A549 (cell line): ENCODE measurements at regions not wholly inside any gene's neighbourhood (a gene's known extent, or its start where the extent isn't known, plus 50 kb on each side); places are given as distances from the start of the nearest gene placed in this dataset.

ENCODE experiments used
- ATAC-seq, 2 experiments: fragments of 200-7000 bp in 1 of 2; fragments of >200 bp in 1 of 2; cut with Nextera tagmentation in 1 of 2; cut with Tn5 transposase in 1 of 2; 3 replicates each; pipeline versions ENCODE4 v1.8.0 to v1.9.1; 2018 to 2020; ENCODE audit warnings: mild to moderate bottlenecking in 1 of 2, moderate library complexity in 1 of 2
- CTCF ChIA-PET: fragments of 300-600 bp; sonication (Branson Sonifier 250); formaldehyde crosslinking; extraction: SDS; loops from one replicate; lab custom pipeline; 2021; ENCODE audit warnings: antibody characterized with exemption, inconsistent platforms; lab: Yijun Ruan, JAX
- POLR2A ChIA-PET: fragments of 350-600 bp; formaldehyde crosslinking; extraction: SDS; loops from one replicate; lab custom pipeline; 2021; ENCODE audit warnings: antibody characterized with exemption, inconsistent platforms; lab: Yijun Ruan, JAX
- DNase-seq, 2 experiments: peaks; one replicate each; pipeline versions ENCODE4 v3.0.0 to v3.0.0-alpha.2; 2011 to 2016; ENCODE audit warnings: low read depth in 1 of 2, low spot score in 1 of 2
- FAIRE-seq: peaks from 2 replicates; lab custom pipeline; 2011; peaks lifted over from hg19 to GRCh38; lab: Jason Lieb, UNC
- H3K27ac ChIP-seq, 2 experiments: fragments of >200 bp; sonication (Bioruptor Twin); formaldehyde crosslinking; 3 replicates each; pipeline ENCODE4 v1.5.1; 2016 to 2017
- H3K4me1 ChIP-seq: fragments of >200 bp; sonication (Bioruptor Twin); formaldehyde crosslinking; 3 replicates; pipeline ENCODE4 v1.6.1; 2016
- H3K4me2 ChIP-seq: fragments of >200 bp; sonication (Bioruptor Twin); formaldehyde crosslinking; 3 replicates; pipeline ENCODE4 v1.6.1; 2016
- H3K4me3 ChIP-seq: fragments of >200 bp; sonication (Bioruptor Twin); formaldehyde crosslinking; 3 replicates; pipeline ENCODE4 v1.5.1; 2016
- H3K9me3 ChIP-seq: fragments of >200 bp; sonication (Bioruptor Twin); formaldehyde crosslinking; 3 replicates; pipeline ENCODE4 v1.6.1; 2016
- BCL3 ChIP-seq: fragments of >200 bp; sonication (Bioruptor Twin); formaldehyde crosslinking; IDR thresholded peaks from 3 replicates; pipeline ENCODE4 v1.6.1; 2016
- CBX2 ChIP-seq: fragments of 200-600 bp; sonication (generic); IDR thresholded peaks from 2 replicates; pipeline ENCODE4 v1.6.1; 2016; ENCODE audit warnings: low read depth, mild to moderate bottlenecking, borderline replicate concordance
- CEBPB ChIP-seq, 2 experiments: fragments of >200 bp in 1 of 2; sonication (Bioruptor Twin) in 1 of 2; formaldehyde crosslinking in 1 of 2; IDR thresholded peaks; 2 replicates each; pipeline ENCODE4 v1.6.1; 2012 to 2016
- CHD2 ChIP-seq: fragments of 150-350 bp; IDR thresholded peaks from 2 replicates; pipeline ENCODE4 v1.6.1; 2014; ENCODE audit warnings: low read length; ENCODE audit not compliant: partially characterized antibody
- FOSL2 ChIP-seq, 2 experiments: fragments of 450-650 bp in 1 of 2; fragments of >200 bp in 1 of 2; sonication (Bioruptor Twin) in 1 of 2; formaldehyde crosslinking; IDR thresholded peaks; 2 replicates each; pipeline versions ENCODE4 v1.5.0 to v1.6.1; 2016 to 2020; ENCODE audit warnings: mild to moderate bottlenecking in 1 of 2, moderate library complexity in 1 of 2
- HES2 ChIP-seq: fragments of >200 bp; sonication (Bioruptor Twin); formaldehyde crosslinking; IDR thresholded peaks from 2 replicates; pipeline ENCODE4 v1.6.1; 2016
- HEYL ChIP-seq: fragments of 250-450 bp; sonication (Bioruptor Pico); IDR thresholded peaks from 2 replicates; pipeline ENCODE4 v1.8.0; 2021; ENCODE audit warnings: mild to moderate bottlenecking, moderate library complexity
- HMGXB4 ChIP-seq: fragments of 250-450 bp; sonication (Bioruptor Pico); IDR thresholded peaks from 2 replicates; pipeline ENCODE4 v1.5.0; 2021; ENCODE audit warnings: mild to moderate bottlenecking, moderate library complexity, borderline replicate concordance
- HOXA7 ChIP-seq: fragments of 250-450 bp; sonication (Bioruptor Pico); IDR thresholded peaks from 2 replicates; pipeline ENCODE4 v1.5.0; 2020; ENCODE audit warnings: mild to moderate bottlenecking, moderate library complexity
- HOXB13 ChIP-seq: fragments of 250-450 bp; sonication (Bioruptor Pico); IDR thresholded peaks from 2 replicates; pipeline ENCODE4 v1.5.0; 2020; ENCODE audit warnings: low read depth, mild to moderate bottlenecking, moderate library complexity
- HOXB5 ChIP-seq: fragments of 250-450 bp; sonication (Bioruptor Pico); IDR thresholded peaks from 2 replicates; pipeline ENCODE4 v1.5.0; 2020; ENCODE audit warnings: mild to moderate bottlenecking, moderate library complexity
- JUN ChIP-seq, 2 experiments: fragments of >200 bp; sonication (Bioruptor Twin); formaldehyde crosslinking; IDR thresholded peaks; 2 replicates in 1 of 2; 3 replicates in 1 of 2; pipeline ENCODE4 v1.6.1; 2016 to 2017
- MAZ ChIP-seq: fragments of 150-350 bp; IDR thresholded peaks from 2 replicates; pipeline ENCODE4 v1.6.1; 2014; ENCODE audit warnings: antibody characterized with exemption, low read depth, low read length, borderline replicate concordance
- NPAS2 ChIP-seq: fragments of 250-450 bp; sonication (Bioruptor Pico); IDR thresholded peaks from 2 replicates; pipeline ENCODE4 v1.8.0; 2022; ENCODE audit warnings: mild to moderate bottlenecking, moderate library complexity, borderline replicate concordance
- POLR2A ChIP-seq: IDR thresholded peaks from 2 replicates; pipeline ENCODE4 v1.6.1; 2012; ENCODE audit warnings: mild to moderate bottlenecking, low read length
- RARB ChIP-seq: fragments of 250-450 bp; sonication (Bioruptor Pico); IDR thresholded peaks from 2 replicates; pipeline ENCODE4 v1.8.0; 2021; ENCODE audit warnings: mild to moderate bottlenecking, moderate library complexity
- RCOR1 ChIP-seq: fragments of 150-350 bp; IDR thresholded peaks from 2 replicates; pipeline ENCODE4 v1.6.1; 2014; ENCODE audit warnings: antibody characterized with exemption, low read length, low read depth
- RFX5 ChIP-seq: fragments of 450-650 bp; IDR thresholded peaks from 2 replicates; pipeline ENCODE4 v1.7.1; 2014; ENCODE audit warnings: antibody characterized with exemption, mild to moderate bottlenecking, moderate library complexity
- RNF2 ChIP-seq: fragments of 200-600 bp; sonication (generic); IDR thresholded peaks from 2 replicates; pipeline ENCODE4 v1.6.1; 2016; ENCODE audit warnings: low read depth, mild to moderate bottlenecking, antibody characterized with exemption, moderate library complexity, borderline replicate concordance
- SMC3 ChIP-seq: fragments of >200 bp; sonication (Bioruptor Twin); formaldehyde crosslinking; IDR thresholded peaks from 3 replicates; pipeline ENCODE4 v1.6.1; 2018; ENCODE audit warnings: inconsistent platforms
- TP53 ChIP-seq: fragments of 250-450 bp; sonication (Bioruptor Pico); IDR thresholded peaks from 2 replicates; pipeline ENCODE4 v1.5.0; 2021; ENCODE audit warnings: mild to moderate bottlenecking, moderate library complexity
- ZC3H11A ChIP-seq: fragments of 450-650 bp; IDR thresholded peaks from 2 replicates; pipeline ENCODE4 v1.6.1; 2014; ENCODE audit warnings: antibody characterized with exemption, mild to moderate bottlenecking
- WGBS: methylation state at CpG from one replicate; pipeline ENCODE4 v1.1.6; 2017; ENCODE audit errors: missing lambda C conversion rate; 5-methylcytosine and 5-hydroxymethylcytosine counted together
- TF ChIP-seq, protein P1 (sequence below): fragments of 250-450 bp; sonication (Bioruptor Pico); IDR thresholded peaks from 2 replicates; pipeline ENCODE4 v1.5.0; 2020; ENCODE audit warnings: low read depth, mild to moderate bottlenecking, moderate library complexity

DNA sequence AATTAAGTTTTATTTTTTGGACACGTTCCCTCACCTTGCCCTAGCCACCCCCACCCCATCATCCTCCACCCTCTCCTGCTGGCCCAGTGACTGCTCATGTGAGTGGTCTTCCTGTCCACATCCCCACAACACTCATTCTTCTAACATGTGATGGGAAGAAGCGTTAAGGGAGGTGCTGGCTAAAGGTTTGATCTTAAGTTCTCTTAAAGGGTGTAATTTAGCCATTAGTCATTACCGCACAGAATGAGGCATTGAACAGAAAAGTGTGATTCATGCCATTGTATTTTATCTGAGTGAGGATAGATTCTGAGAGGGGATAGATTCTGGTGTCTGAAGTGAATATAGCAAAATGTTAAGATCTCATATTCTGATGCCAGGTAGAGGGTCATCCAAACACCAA lies 272.9 kb upstream of the TPM1 start (continued):
- TF ChIP-seq, protein P1, sequence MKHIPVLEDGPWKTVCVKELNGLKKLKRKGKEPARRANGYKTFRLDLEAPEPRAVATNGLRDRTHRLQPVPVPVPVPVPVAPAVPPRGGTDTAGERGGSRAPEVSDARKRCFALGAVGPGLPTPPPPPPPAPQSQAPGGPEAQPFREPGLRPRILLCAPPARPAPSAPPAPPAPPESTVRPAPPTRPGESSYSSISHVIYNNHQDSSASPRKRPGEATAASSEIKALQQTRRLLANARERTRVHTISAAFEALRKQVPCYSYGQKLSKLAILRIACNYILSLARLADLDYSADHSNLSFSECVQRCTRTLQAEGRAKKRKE (CRISPR knock-in tag): no peak
- TF ChIP-seq CEBPB (IDR thresholded peaks at IDR 0.05) (no peak), HEYL (CRISPR knock-in tag) (no peak), HES2 (no peak), HOXB13 (CRISPR knock-in tag) (no peak), HMGXB4 (CRISPR knock-in tag) (no peak), HOXB5 (CRISPR knock-in tag) (no peak)
- TF ChIP-seq, all 56 proteins: peak for 0

DNA sequence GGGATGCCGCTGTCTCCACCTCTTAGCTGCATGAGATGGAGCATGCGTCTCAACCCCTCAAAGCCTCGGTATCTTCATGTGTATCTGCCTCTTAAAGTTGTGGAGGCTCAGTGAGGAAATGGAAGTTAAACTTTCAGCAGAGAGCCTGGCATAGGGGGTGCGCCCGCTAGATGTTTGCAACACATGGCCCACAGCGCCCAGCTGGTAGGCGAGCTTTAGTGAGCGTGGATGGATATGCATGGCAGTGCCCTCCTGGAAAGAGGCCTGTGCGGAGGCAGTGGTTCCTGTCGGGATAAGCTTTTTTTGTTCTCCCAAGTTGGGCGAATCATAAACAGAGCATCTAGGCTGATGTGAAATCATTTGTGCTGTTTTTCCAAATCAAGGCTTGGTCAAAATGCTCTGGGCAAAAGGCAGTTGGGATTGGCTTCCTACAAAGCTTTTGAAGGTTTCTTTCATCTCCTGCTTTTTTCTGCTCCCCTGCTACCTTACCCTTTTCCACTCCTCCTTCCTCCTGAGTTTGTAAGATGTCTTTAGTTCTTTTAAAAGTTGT lies 272.4 kb upstream of the TPM1 start:
- H3K9me3 ChIP-seq: no peaks in the 10 kb centered on the region
- 91% methylated on average over 11 of the region's 11 CpGs for whole genome bisulfite sequencing
- no peak overlapping the region for H3K27ac ChIP-seq
- ATAC-seq (no peak), DNase-seq (no peak), FAIRE-seq (no peak)
- H3K4me2 ChIP-seq: no peak overlapping the region
- no peaks in the 10 kb centered on the region for H3K4me1 ChIP-seq
- ChIA-PET CTCF (interaction anchor here (1.2 to 2.0 kb wide), 3 partner anchors 12 to 28 kb away, joined by 5 to 6 read pairs (median 6); no protein-coding TSS in a partner anchor), POLR2A (no interaction called here)
- no peak overlapping the region for H3K4me3 ChIP-seq
- TF ChIP-seq RCOR1 (no peak), MAZ (no peak), HMGXB4 (CRISPR knock-in tag) (no peak), ZC3H11A (no peak), NPAS2 (no peak), RFX5 (no peak), POLR2A (no peak), HES2 (no peak), TP53 (no peak), JUN (IDR thresholded peaks at IDR 0.05) (no peak), BCL3 (no peak), HOXB13 (CRISPR knock-in tag) (no peak), HOXA7 (CRISPR knock-in tag) (no peak), SMC3 (no peak), FOSL2 (IDR thresholded peaks at IDR 0.05) (no peak), FOSL2 (CRISPR knock-in tag; IDR thresholded peaks at IDR 0.05) (no peak), RARB (no peak), CBX2 (no peak), CHD2 (no peak), CEBPB (IDR thresholded peaks at IDR 0.05) (no peak), RNF2 (no peak)
